ENCODE measurements at regions not wholly inside any gene's neighbourhood (a gene's known extent, or its start where the extent isn't known, plus 50 kb on each side); places are given as distances from the start of the nearest gene placed in this dataset.
"Not testable (repeated sequence)": the region's sequence is repeated elsewhere in the genome, so short reads cannot be mapped to it uniquely, and the experiment has no call there.

DNA sequence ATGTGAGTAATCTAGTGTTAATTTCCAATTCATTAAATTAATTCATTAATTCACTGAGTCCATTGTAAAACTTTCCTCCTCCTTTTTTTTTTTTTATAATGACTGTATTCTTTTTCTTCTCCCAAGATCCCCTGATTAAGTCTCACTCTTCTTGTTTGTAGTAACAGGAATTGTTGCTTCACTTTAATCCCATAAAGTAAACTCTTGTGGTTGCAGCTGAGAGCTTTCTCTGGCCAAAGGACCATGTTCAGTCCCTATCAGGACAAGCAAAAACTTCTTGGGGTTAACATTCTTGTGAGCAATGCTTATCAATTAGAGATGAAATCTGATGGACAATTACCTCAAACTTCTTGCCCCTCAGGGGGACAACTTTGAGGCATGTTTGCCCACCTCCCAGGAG lies 400.2 kb upstream of the SPHKAP start:
- Mint-ChIP-seq H3K9me3 (peaks cover 27% of the 10 kb centered on the region), H3K36me3 (ENCODE audit: low read depth) (no peaks in the 10 kb centered on the region), H3K4me3 (no peak overlapping the region), H3K4me1 (ENCODE audit: low read depth) (no peaks in the 10 kb centered on the region), H3K27me3 (no peaks in the 10 kb centered on the region), H3K27ac (no peak overlapping the region)
- intact Hi-C loops (cut with micrococcal nuclease): no loop called here

- Mint-ChIP-seq H3K9me3 (peaks cover 7% of the 10 kb centered on the region), H3K27ac (no peak overlapping the region), H3K4me3 (no peak overlapping the region), H3K36me3 (ENCODE audit: low read depth) (no peaks in the 10 kb centered on the region), H3K27me3 (no peaks in the 10 kb centered on the region), H3K4me1 (ENCODE audit: low read depth) (no peaks in the 10 kb centered on the region)
- intact Hi-C loops (cut with micrococcal nuclease): no loop called here
Measured at GRCh38 chr2:228575897-228576296, 394.4 kb upstream of the SPHKAP start.

- H3K27me3 Mint-ChIP-seq; intact Hi-C loops (cut with micrococcal nuclease); H3K4me3 Mint-ChIP-seq; H3K4me1 Mint-ChIP-seq (ENCODE audit: low read depth); H3K36me3 Mint-ChIP-seq (ENCODE audit: low read depth); H3K27ac Mint-ChIP-seq: not testable (repeated sequence)
- peaks cover 18% of the 10 kb centered on the region for H3K9me3 Mint-ChIP-seq
Measured at GRCh38 chr2:228568275-228568674, 386.8 kb upstream of the SPHKAP start.

DNA sequence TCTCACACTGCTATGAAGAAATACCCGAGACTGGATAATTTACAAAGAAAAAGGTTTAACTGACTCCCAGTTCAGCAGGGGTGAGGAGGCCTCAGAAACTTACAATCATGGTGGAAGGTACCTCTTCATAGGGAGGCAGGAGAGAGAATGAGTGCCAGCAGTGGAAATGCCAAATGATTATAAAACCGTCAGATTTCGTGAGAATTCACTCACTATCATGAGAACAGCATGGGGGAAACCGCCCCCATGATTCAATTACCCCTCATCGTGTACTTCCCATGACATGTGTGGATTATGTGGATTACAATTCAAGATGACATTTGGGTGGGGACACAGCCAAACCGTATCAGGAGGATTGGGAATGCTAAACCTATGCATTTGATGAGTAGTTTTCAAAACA lies 380.3 kb upstream of the SPHKAP start:
- H3K36me3 Mint-ChIP-seq (ENCODE audit: low read depth): no peaks in the 10 kb centered on the region
- H3K4me3 Mint-ChIP-seq: no peak overlapping the region
- no peaks in the 10 kb centered on the region for H3K27me3 Mint-ChIP-seq
- H3K9me3 Mint-ChIP-seq: peaks cover 15% of the 10 kb centered on the region
- intact Hi-C loops (cut with micrococcal nuclease): no loop called here
- H3K4me1 Mint-ChIP-seq (ENCODE audit: low read depth): no peaks in the 10 kb centered on the region
- no peak overlapping the region for H3K27ac Mint-ChIP-seq

GRCh38 chr2:228559774-228560415 lies 378.4 kb upstream of the SPHKAP start:
- Mint-ChIP-seq H3K9me3 (peaks cover 3% of the 10 kb centered on the region), H3K4me1 (ENCODE audit: low read depth) (no peaks in the 10 kb centered on the region), H3K27me3 (no peaks in the 10 kb centered on the region), H3K36me3 (ENCODE audit: low read depth) (no peaks in the 10 kb centered on the region), H3K4me3 (no peak overlapping the region), H3K27ac (no peak overlapping the region)
- intact Hi-C loops (cut with micrococcal nuclease): no loop called here

DNA sequence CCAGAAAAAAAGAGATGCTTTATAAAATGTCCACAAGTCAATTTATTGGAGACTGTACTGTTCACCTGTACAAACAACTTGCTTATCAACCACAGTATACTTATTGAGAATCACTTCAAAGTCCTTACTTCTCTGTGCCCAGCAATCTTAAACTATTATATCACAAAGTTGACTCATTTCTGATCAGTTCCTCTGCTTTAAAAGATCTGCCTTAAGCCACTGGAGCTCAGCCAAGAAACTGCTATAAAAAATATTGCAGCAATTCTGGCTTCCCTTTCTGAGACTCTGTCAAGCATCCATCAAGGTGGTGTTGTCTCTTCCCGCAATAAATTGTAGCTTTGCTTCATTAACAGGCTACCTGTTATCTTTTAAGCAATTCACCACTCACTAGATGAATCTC lies 375.2 kb upstream of the SPHKAP start:
- Mint-ChIP-seq H3K27me3 (no peaks in the 10 kb centered on the region), H3K27ac (no peak overlapping the region), H3K4me3 (no peak overlapping the region), H3K9me3 (peaks cover 22% of the 10 kb centered on the region), H3K36me3 (ENCODE audit: low read depth) (no peaks in the 10 kb centered on the region), H3K4me1 (ENCODE audit: low read depth) (no peaks in the 10 kb centered on the region)
- intact Hi-C loops (cut with micrococcal nuclease): no loop called here

DNA sequence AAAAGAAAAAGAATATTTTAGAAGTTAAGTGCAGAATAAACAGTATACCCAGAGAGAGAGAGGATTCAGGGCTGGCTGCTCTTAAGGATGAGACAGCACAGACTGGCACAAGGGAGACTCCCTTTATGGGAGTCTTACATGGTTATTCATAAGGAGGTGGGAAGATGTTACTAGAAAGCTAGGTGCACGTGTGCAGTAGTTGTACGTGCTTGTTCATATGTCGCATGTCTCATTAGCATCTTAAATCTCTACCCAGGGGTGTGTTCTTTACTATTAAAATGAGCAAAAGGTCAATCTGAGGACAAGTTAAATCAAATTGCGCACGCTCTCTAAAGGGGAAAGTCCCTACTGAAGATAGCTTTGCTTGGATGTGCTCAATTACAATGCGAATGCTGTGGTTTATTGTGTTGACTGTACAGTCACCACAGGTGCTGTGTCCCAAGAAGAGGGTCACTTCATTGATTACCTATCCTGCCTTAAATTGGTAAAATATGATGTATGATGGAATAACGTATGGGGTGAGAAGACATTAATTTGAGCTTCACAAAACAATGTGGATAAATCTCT lies 368.0 kb upstream of the SPHKAP start:
- H3K27me3 Mint-ChIP-seq: no peaks in the 10 kb centered on the region
- no peak overlapping the region for H3K27ac Mint-ChIP-seq
- peaks cover 50% of the 10 kb centered on the region for H3K9me3 Mint-ChIP-seq
- H3K4me3 Mint-ChIP-seq: no peak overlapping the region
- H3K36me3 Mint-ChIP-seq (ENCODE audit: low read depth): no peaks in the 10 kb centered on the region
- intact Hi-C loops (cut with micrococcal nuclease): no loop called here
- no peaks in the 10 kb centered on the region for H3K4me1 Mint-ChIP-seq (ENCODE audit: low read depth)

- H3K27me3 Mint-ChIP-seq: no peaks in the 10 kb centered on the region
- no peak overlapping the region for H3K4me3 Mint-ChIP-seq
- intact Hi-C loops (cut with micrococcal nuclease): no loop called here
- H3K36me3 Mint-ChIP-seq (ENCODE audit: low read depth): no peaks in the 10 kb centered on the region
- no peak overlapping the region for H3K27ac Mint-ChIP-seq
- no peaks in the 10 kb centered on the region for H3K4me1 Mint-ChIP-seq (ENCODE audit: low read depth)
- H3K9me3 Mint-ChIP-seq: peaks cover 41% of the 10 kb centered on the region
Measured at GRCh38 chr2:228548230-228548629, 366.7 kb upstream of the SPHKAP start.

DNA sequence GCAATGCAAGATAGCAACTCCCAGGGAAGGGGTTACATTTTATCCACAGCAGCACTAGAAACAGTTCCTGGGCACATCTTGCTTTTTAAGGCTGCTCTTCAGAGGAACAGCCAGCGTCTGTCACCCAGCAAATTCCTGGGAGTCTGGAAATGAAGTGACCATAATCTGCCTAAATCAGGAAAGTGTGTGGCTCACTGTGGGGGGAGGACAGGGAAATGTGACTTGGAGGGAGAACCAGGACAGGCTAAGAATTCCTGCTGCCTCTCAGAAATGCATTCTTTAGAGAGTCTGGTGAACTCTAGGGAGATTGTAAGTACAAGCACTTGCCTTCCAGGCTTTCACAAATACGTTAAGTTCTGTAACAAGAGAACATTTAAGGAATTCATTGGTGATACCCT lies 364.3 kb upstream of the SPHKAP start:
- no peaks in the 10 kb centered on the region for H3K36me3 Mint-ChIP-seq (ENCODE audit: low read depth)
- H3K4me3 Mint-ChIP-seq: no peak overlapping the region
- H3K27me3 Mint-ChIP-seq: no peaks in the 10 kb centered on the region
- peaks cover 31% of the 10 kb centered on the region for H3K9me3 Mint-ChIP-seq
- H3K4me1 Mint-ChIP-seq (ENCODE audit: low read depth): no peaks in the 10 kb centered on the region
- H3K27ac Mint-ChIP-seq: no peak overlapping the region
- intact Hi-C loops (cut with micrococcal nuclease): no loop called here

DNA sequence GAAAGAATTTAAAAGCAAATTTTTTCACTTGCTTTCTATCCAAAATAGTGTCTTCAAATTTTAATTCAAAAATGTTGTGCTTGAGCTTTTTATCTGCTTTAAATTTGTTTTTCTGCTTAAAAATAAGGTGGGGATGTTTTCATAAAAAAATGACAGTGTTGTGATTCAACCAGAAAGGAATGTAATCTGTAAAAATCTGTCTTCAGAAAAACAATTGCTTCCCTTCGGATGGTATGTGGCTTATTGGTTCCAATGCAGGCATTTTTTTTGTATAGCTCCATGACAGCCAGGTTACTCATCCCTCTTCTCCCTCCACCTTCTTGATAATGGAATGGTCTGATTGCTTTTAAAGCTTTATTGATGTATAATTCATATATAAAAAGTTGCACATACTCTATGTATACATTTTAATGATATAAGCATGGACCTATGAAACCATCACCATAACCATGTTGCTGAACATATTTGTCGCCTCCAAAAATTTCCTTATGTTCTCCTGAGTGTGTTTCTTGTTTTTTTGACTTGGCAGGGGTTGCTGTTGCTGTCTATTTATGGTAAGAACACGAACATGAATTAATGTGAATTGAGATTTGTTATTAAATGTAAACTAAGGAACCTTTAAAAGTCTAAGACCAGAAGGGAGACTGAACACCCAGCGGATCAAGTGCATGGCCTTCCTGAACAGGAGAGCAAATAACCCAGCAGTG lies 363.7 kb upstream of the SPHKAP start:
- intact Hi-C loops (cut with micrococcal nuclease): no loop called here
- Mint-ChIP-seq H3K4me1 (ENCODE audit: low read depth) (no peaks in the 10 kb centered on the region), H3K27me3 (no peaks in the 10 kb centered on the region), H3K36me3 (ENCODE audit: low read depth) (no peaks in the 10 kb centered on the region), H3K9me3 (peaks cover 31% of the 10 kb centered on the region), H3K27ac (no peak overlapping the region), H3K4me3 (no peak overlapping the region)

DNA sequence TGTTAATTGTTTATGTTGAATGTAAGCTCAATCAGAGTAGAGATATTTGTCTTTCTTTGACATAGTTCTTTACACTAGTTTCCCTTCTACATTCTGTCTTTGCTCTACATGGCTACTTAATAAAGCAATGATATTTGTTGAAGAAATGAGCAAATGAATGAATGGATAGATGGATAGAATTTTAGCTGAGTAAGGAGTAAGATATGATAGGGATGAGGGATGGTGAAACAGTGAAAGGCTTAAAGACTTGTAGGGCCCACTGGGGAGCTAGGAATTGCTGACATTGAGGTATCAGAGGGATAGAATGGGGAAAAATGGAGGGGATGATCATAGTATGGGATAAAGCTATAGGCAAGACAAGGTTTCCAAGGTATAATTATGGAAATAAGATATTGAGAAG lies 361.6 kb upstream of the SPHKAP start:
- Mint-ChIP-seq H3K27ac (no peak overlapping the region), H3K36me3 (ENCODE audit: low read depth) (no peaks in the 10 kb centered on the region), H3K4me3 (no peak overlapping the region), H3K4me1 (ENCODE audit: low read depth) (no peaks in the 10 kb centered on the region), H3K27me3 (no peaks in the 10 kb centered on the region), H3K9me3 (peaks cover 28% of the 10 kb centered on the region)
- intact Hi-C loops (cut with micrococcal nuclease): no loop called here

DNA sequence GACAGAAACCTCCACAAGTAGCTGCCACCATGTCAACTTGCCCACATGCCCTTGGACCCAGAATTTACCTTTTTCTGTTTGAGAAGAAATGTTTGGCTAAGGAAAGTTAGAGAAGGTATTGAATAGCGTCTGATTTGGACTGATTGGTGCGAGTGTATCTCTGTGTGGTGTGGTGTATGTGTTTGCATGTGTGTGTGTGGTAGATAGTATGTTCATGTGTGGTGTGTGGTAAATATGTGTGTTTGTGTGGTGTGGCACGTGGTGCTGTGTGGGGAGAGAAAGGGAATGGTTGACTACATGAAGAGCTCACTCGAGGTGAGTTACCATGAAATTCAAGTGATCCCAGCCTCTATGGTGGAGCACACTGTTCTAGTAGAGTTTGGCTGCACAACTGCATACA lies 360.8 kb upstream of the SPHKAP start:
- peaks cover 30% of the 10 kb centered on the region for H3K9me3 Mint-ChIP-seq
- no peaks in the 10 kb centered on the region for H3K4me1 Mint-ChIP-seq (ENCODE audit: low read depth)
- no peak overlapping the region for H3K4me3 Mint-ChIP-seq
- intact Hi-C loops (cut with micrococcal nuclease): no loop called here
- H3K27me3 Mint-ChIP-seq: no peaks in the 10 kb centered on the region
- H3K27ac Mint-ChIP-seq: no peak overlapping the region
- H3K36me3 Mint-ChIP-seq (ENCODE audit: low read depth): no peaks in the 10 kb centered on the region

- no peaks in the 10 kb centered on the region for H3K27me3 Mint-ChIP-seq
- H3K9me3 Mint-ChIP-seq: peaks cover 25% of the 10 kb centered on the region
- intact Hi-C loops (cut with micrococcal nuclease): no loop called here
- H3K36me3 Mint-ChIP-seq (ENCODE audit: low read depth): no peaks in the 10 kb centered on the region
- H3K4me1 Mint-ChIP-seq (ENCODE audit: low read depth): no peaks in the 10 kb centered on the region
- no peak overlapping the region for H3K4me3 Mint-ChIP-seq
- H3K27ac Mint-ChIP-seq: no peak overlapping the region
Measured at GRCh38 chr2:228541789-228542188, 360.3 kb upstream of the SPHKAP start.

- H3K27me3 Mint-ChIP-seq: no peaks in the 10 kb centered on the region
- H3K9me3 Mint-ChIP-seq: peaks cover 22% of the 10 kb centered on the region
- intact Hi-C loops (cut with micrococcal nuclease): no loop called here
- no peak overlapping the region for H3K4me3 Mint-ChIP-seq
- H3K36me3 Mint-ChIP-seq (ENCODE audit: low read depth): no peaks in the 10 kb centered on the region
- no peaks in the 10 kb centered on the region for H3K4me1 Mint-ChIP-seq (ENCODE audit: low read depth)
- no peak overlapping the region for H3K27ac Mint-ChIP-seq
Measured at GRCh38 chr2:228540976-228541375, 359.5 kb upstream of the SPHKAP start.

DNA sequence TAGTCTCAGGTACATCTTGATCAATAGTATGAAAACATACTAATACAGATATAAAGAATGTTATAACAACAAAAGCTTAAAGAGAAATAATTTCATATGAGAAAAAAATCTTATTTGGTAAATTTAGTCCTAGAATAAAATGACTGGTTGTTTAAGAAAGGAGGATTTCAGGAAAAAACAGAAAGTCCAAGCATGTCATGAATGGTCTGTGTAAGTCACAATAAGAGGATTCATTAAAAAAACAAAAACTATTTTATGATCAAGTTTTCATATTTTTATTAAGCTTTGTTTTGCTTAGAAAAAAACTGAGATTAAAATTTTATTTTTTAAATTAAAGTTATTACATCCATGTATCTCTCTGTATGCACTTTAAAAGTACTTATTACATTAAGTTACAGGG lies 353.9 kb upstream of the SPHKAP start:
- Mint-ChIP-seq H3K4me1 (ENCODE audit: low read depth) (no peaks in the 10 kb centered on the region), H3K9me3 (peaks cover 39% of the 10 kb centered on the region), H3K27me3 (no peaks in the 10 kb centered on the region), H3K36me3 (ENCODE audit: low read depth) (no peaks in the 10 kb centered on the region), H3K4me3 (no peak overlapping the region), H3K27ac (no peak overlapping the region)
- intact Hi-C loops (cut with micrococcal nuclease): no loop called here
